PC-9 (cell line): ENCODE measurements at regions not wholly inside any gene's neighbourhood (a gene's known extent, or its start where the extent isn't known, plus 50 kb on each side); places are given as distances from the start of the nearest gene placed in this dataset.

Experiments used
- BruUV-seq: library from RNA; stranded (reverse); fragments of 400-500 nt; replicated peaks from 2 replicates; lab custom pipeline; 2021; lab: Mats Ljungman, UMichigan
- CTCF ChIA-PET: fragments of 300-600 bp; sonication (Branson Sonifier 250); formaldehyde crosslinking; loops from one replicate; lab custom pipeline; 2022; ENCODE audit warnings: antibody characterized with exemption; lab: Charles Lee
- POLR2A ChIA-PET: fragments of 300-600 bp; sonication (Branson Sonifier 250); formaldehyde crosslinking; loops from one replicate; lab custom pipeline; 2022; ENCODE audit warnings: antibody characterized with exemption; ENCODE audit not compliant: unreplicated experiment; lab: Charles Lee
- DNase-seq, 2 experiments: peaks; one replicate each; pipeline versions ENCODE4 v3.0.0 to v3.0.0-alpha.2; 2015 to 2022; ENCODE audit warnings: mixed read lengths in 1 of 2
- H2AFZ ChIP-seq: fragments of 200-600 bp; sonication (generic); 2 replicates; pipeline ENCODE4 v1.8.1; 2017; ENCODE audit warnings: antibody characterized with exemption
- H3F3A ChIP-seq: fragments of 200-600 bp; sonication (generic); 2 replicates; pipeline ENCODE4 v1.8.1; 2017; ENCODE audit warnings: antibody characterized with exemption, mild to moderate bottlenecking, low read depth; ENCODE audit not compliant: insufficient read depth
- H3K27ac ChIP-seq: fragments of 200-600 bp; sonication (generic); 2 replicates; pipeline ENCODE4 v1.6.1; 2016; ENCODE audit warnings: mixed run types
- H3K27me3 ChIP-seq: fragments of 200-600 bp; sonication (generic); 2 replicates; pipeline ENCODE4 v1.6.1; 2016; ENCODE audit warnings: low read depth, mixed run types; ENCODE audit not compliant: insufficient read depth
- H3K36me3 ChIP-seq: fragments of 200-600 bp; sonication (generic); 2 replicates; pipeline ENCODE4 v1.6.1; 2016; ENCODE audit warnings: low read depth, mixed run types
- H3K4me1 ChIP-seq: fragments of 200-600 bp; sonication (generic); replicated peaks from 2 replicates; pipeline ENCODE4 v1.6.1; 2016; ENCODE audit warnings: mixed run types; ENCODE audit not compliant: insufficient read depth
- H3K4me2 ChIP-seq: fragments of 200-600 bp; sonication (generic); 2 replicates; pipeline ENCODE4 v1.6.1; 2017; ENCODE audit warnings: mixed run types
- H3K4me3 ChIP-seq: fragments of 200-600 bp; sonication (generic); 2 replicates; pipeline ENCODE4 v1.6.1; 2016; ENCODE audit warnings: mixed run types
- H3K79me2 ChIP-seq: fragments of 200-600 bp; sonication (generic); 2 replicates; pipeline ENCODE4 v1.6.1; 2017; ENCODE audit warnings: low read depth, mixed run types
- H3K9me2 ChIP-seq: fragments of 200-600 bp; sonication (generic); 2 replicates; pipeline ENCODE4 v1.8.1; 2017; ENCODE audit warnings: mild to moderate bottlenecking; ENCODE audit not compliant: insufficient read depth
- H3K9me3 ChIP-seq: fragments of 200-600 bp; sonication (generic); 2 replicates; pipeline ENCODE4 v1.8.1; 2016; ENCODE audit warnings: low read depth; ENCODE audit not compliant: insufficient read depth
- H4K20me1 ChIP-seq: fragments of 200-600 bp; sonication (generic); 2 replicates; pipeline ENCODE4 v1.8.1; 2017; ENCODE audit not compliant: insufficient read depth
- CTCF ChIP-seq: fragments of 200-600 bp; sonication (generic); conservative IDR thresholded peaks from 2 replicates; pipeline ENCODE4 v1.6.1; 2017; ENCODE audit warnings: mixed run types, antibody characterized with exemption, mild to moderate bottlenecking, moderate library complexity
- EZH2 ChIP-seq: fragments of 200-600 bp; sonication (generic); IDR thresholded peaks from 2 replicates; pipeline ENCODE4 v1.8.0; 2017; ENCODE audit warnings: antibody characterized with exemption, low read depth
- intact Hi-C: fragments of 100-400 bp; cut with micrococcal nuclease; formaldehyde crosslinking; loops from one replicate; pipeline ENCODE4 v1.10.0; 2022; ENCODE audit not compliant: unreplicated experiment

- ChIA-PET POLR2A (no interaction called here), CTCF (no interaction called here)
- DNase-seq = no peak
- BruUV-seq = no TSS peak
- Histone ChIP-seq H3K79me2 (no peaks in the 10 kb centered on the region), H4K20me1 (no peaks in the 10 kb centered on the region), H3F3A (no peaks in the 10 kb centered on the region), H3K4me3 (no peak overlapping the region), H3K36me3 (no peaks in the 10 kb centered on the region), H2AFZ (no peak overlapping the region), H3K9me3 (no peaks in the 10 kb centered on the region), H3K4me1 (no peaks in the 10 kb centered on the region), H3K4me2 (no peak overlapping the region), H3K27me3 (no peaks in the 10 kb centered on the region), H3K27ac (no peak overlapping the region), H3K9me2 (no peaks in the 10 kb centered on the region)
- intact Hi-C loops = no loop called here
- no peak for TF ChIP-seq EZH2
- no peak for TF ChIP-seq CTCF
Observed at GRCh38 chr5:84506625-84507024, 121.9 kb upstream of the EDIL3 start.

GRCh38 chr5:84494453-84494852 is 109.8 kb upstream of the EDIL3 start:
- Histone ChIP-seq H3K4me3 (no peak overlapping the region), H3K9me2 (0 out of 2 replicates have a peak, but pooled peaks cover 3% of the 10 kb centered on the region), H3K4me2 (no peak overlapping the region), H4K20me1 (no peaks in the 10 kb centered on the region), H2AFZ (no peak overlapping the region), H3K79me2 (no peaks in the 10 kb centered on the region), H3K4me1 (no peaks in the 10 kb centered on the region), H3K27me3 (no peaks in the 10 kb centered on the region), H3K9me3 (no peaks in the 10 kb centered on the region; the same call in 1 of the 2 replicates), H3K27ac (no peak overlapping the region), H3F3A (no peaks in the 10 kb centered on the region), H3K36me3 (no peaks in the 10 kb centered on the region)
- ChIA-PET CTCF (no interaction called here), POLR2A (no interaction called here)
- intact Hi-C loops = no loop called here
- TF ChIP-seq EZH2 = no peak
- no peak for TF ChIP-seq CTCF
- no TSS peak for BruUV-seq
- no peak for DNase-seq

- Histone ChIP-seq H3F3A (no peaks in the 10 kb centered on the region), H3K4me2 (no peak overlapping the region), H4K20me1 (no peaks in the 10 kb centered on the region), H3K79me2 (no peaks in the 10 kb centered on the region), H3K4me3 (no peak overlapping the region), H3K9me3 (no peaks in the 10 kb centered on the region; the same call in 1 of the 2 replicates), H3K4me1 (no peaks in the 10 kb centered on the region), H2AFZ (no peak overlapping the region), H3K36me3 (no peaks in the 10 kb centered on the region), H3K27ac (no peak overlapping the region), H3K27me3 (no peaks in the 10 kb centered on the region), H3K9me2 (0 out of 2 replicates have a peak, but pooled peaks cover 1% of the 10 kb centered on the region)
- BruUV-seq = no TSS peak
- TF ChIP-seq CTCF (no peak), EZH2 (no peak)
- no peak for DNase-seq
- CTCF ChIA-PET = no interaction called here
- intact Hi-C loops = no loop called here
- POLR2A ChIA-PET = no interaction called here
Observed at GRCh38 chr5:84487963-84488362, 103.3 kb upstream of the EDIL3 start.
